WI38 (cell line): ENCODE measurements at regions not wholly inside any gene's neighbourhood (a gene's known extent, or its start where the extent isn't known, plus 50 kb on each side); places are given as distances from the start of the nearest gene placed in this dataset.
"Not testable (repeated sequence)": the region's sequence is repeated elsewhere in the genome, so short reads cannot be mapped to it uniquely, and the experiment has no call there.

Experiments used
- H3K4me3 ChIP-seq: 2 replicates; pipeline ENCODE4 v1.5.1; 2011; ENCODE audit warnings: low read depth, mild to moderate bottlenecking, control low read depth, low read length
- CTCF ChIP-seq: IDR thresholded peaks from 2 replicates; pipeline ENCODE4 v1.5.1; 2012; ENCODE audit warnings: low read depth, mild to moderate bottlenecking, control low read depth, low read length

- H3K4me3 ChIP-seq, result no peak overlapping the region
- TF ChIP-seq CTCF, result no peak
Observed at GRCh38 chr6:21726676-21727075, 133.1 kb downstream of the SOX4 start.

- H3K4me3 ChIP-seq, result no peak overlapping the region
- TF ChIP-seq CTCF, result no peak
Observed at GRCh38 chr6:21728141-21728540, 134.6 kb downstream of the SOX4 start.

GRCh38 chr6:21729431-21729830, 135.9 kb downstream of the SOX4 start:
- no peak for TF ChIP-seq CTCF
- H3K4me3 ChIP-seq, result no peak overlapping the region

- no peak for TF ChIP-seq CTCF
Observed at GRCh38 chr6:21730533-21730932, 137.0 kb downstream of the SOX4 start.

GRCh38 chr6:21731411-21732031, 138.0 kb downstream of the SOX4 start:
- no peak for TF ChIP-seq CTCF
- H3K4me3 ChIP-seq, result no peak overlapping the region

More at GRCh38 chr6:21730533-21730932, 137.0 kb downstream of the SOX4 start:
- H3K4me3 ChIP-seq, result no peak overlapping the region

- H3K4me3 ChIP-seq, result not testable (repeated sequence)
Observed at GRCh38 chr6:21732032-21732730, 138.6 kb downstream of the SOX4 start.

- TF ChIP-seq CTCF, result no peak
Observed at GRCh38 chr6:21732731-21733130, 139.2 kb downstream of the SOX4 start.

More at GRCh38 chr6:21732731-21733130, 139.2 kb downstream of the SOX4 start:
- no peak overlapping the region for H3K4me3 ChIP-seq
